Ovary (tissue), 7 donors: ENCODE measurements at regions not wholly inside any gene's neighbourhood (a gene's known extent, or its start where the extent isn't known, plus 50 kb on each side); places are given as distances from the start of the nearest gene placed in this dataset.

Experiments used
- DNase-seq, 5 donors: peaks; one replicate each; pipeline ENCODE4 v3.0.0-alpha.2; 2019 to 2020
- H3K27ac ChIP-seq, 2 donors: fragments of 200-600 bp; one replicate each; pipeline versions ENCODE4 v1.5.1 to v1.8.0; 2019 to 2022
- H3K27me3 ChIP-seq: fragments of 200-600 bp; one replicate; pipeline ENCODE4 v1.8.0; 2022
- H3K36me3 ChIP-seq: fragments of 200-600 bp; sonication (generic); one replicate; pipeline ENCODE4 v1.5.1; 2019
- H3K4me1 ChIP-seq: one replicate; pipeline ENCODE4 v1.8.1; 2013; ENCODE audit warnings: mild to moderate bottlenecking, moderate library complexity; ENCODE audit not compliant: insufficient read depth
- H3K4me3 ChIP-seq: fragments of 200-600 bp; sonication (generic); one replicate; pipeline ENCODE4 v1.5.1; 2017
- H3K9me3 ChIP-seq, 2 donors: fragments of 200-600 bp in 1 of 2; sonication (generic) in 1 of 2; one replicate each; pipeline versions ENCODE4 v1.5.1 to v1.8.1; 2013 to 2019; ENCODE audit warnings: mild to moderate bottlenecking in 1 of 2, moderate library complexity in 1 of 2
- CTCF ChIP-seq, 3 donors: fragments of 450-650 bp in 2 of 3; fragments of 200-600 bp in 1 of 3; IDR thresholded peaks; one replicate each; pipeline versions ENCODE4 v1.5.1 to v1.8.0; 2016 to 2022; ENCODE audit warnings: antibody characterized with exemption in 3 of 3, mild to moderate bottlenecking in 1 of 3
- EP300 ChIP-seq: sonication (generic); formaldehyde crosslinking; IDR thresholded peaks from one replicate; pipeline ENCODE4 v1.6.1; 2017; ENCODE audit warnings: antibody characterized with exemption
- POLR2A ChIP-seq: fragments of 450-650 bp; IDR thresholded peaks from one replicate; pipeline ENCODE4 v1.6.1; 2017; ENCODE audit warnings: antibody characterized with exemption, mild to moderate bottlenecking, moderate library complexity
- WGBS, 3 donors: extraction: QIAGEN DNeasy Blood & Tissue Kit in 1 of 3; methylation state at CpG; one replicate each; pipeline versions ENCODE4 v1.1.5 to v1.1.7; 2013 to 2017; 5-methylcytosine and 5-hydroxymethylcytosine counted together
- intact Hi-C, 4 donors: fragments of 100-400 bp; cut with DNase I; formaldehyde crosslinking; loops; one replicate each; pipeline versions ENCODE4 v1.11.0 to v1.15.1; 2022 to 2023
- donor health status: DM: no; HTN: no; CAD: no; lungs with moderate emphysema.
- donor health status: DM: no; HTN: no; CAD: no.
- donor health status: Bipolar disorder and iron deficiency.
- donor health status: DM: no; HTN: no; CAD: no.
- donor health status: DM: yes; HTN: yes; CAD: no.

GRCh38 chr6:51514748-51515402 is 572.5 kb downstream of the PKHD1 start:
- Histone ChIP-seq H3K4me1 (no peaks in the 10 kb centered on the region), H3K4me3 (no peak overlapping the region), H3K27ac (no peak overlapping the region), H3K9me3 (no peaks in the 10 kb centered on the region), H3K36me3 (no peaks in the 10 kb centered on the region), H3K27me3 (no peaks in the 10 kb centered on the region)
- 34 to 45% (median 35%) methylated on average over 1 of the region's 1 CpG for WGBS, 3 donors
- intact Hi-C loops, result no loop called here
- no peak for DNase-seq
- no peak for TF ChIP-seq EP300
- no peak for TF ChIP-seq POLR2A

- 90 to 94% (median 93%) methylated on average over 3 of the region's 3 CpGs for WGBS, 3 donors
- no peak for DNase-seq
- Histone ChIP-seq H3K4me3 (no peak overlapping the region), H3K27me3 (no peaks in the 10 kb centered on the region), H3K9me3 (no peaks in the 10 kb centered on the region), H3K36me3 (no peaks in the 10 kb centered on the region), H3K27ac (no peak overlapping the region), H3K4me1 (no peaks in the 10 kb centered on the region)
- intact Hi-C loops, result no loop called here
- TF ChIP-seq POLR2A, result no peak
- TF ChIP-seq EP300, result no peak
- TF ChIP-seq CTCF (IDR thresholded peaks at IDR 0.05), result no peak
These were observed 561.4 kb downstream of the PKHD1 start for GRCh38 chr6:51526049-51526448.

- Histone ChIP-seq H3K27ac (no peak overlapping the region), H3K4me3 (no peak overlapping the region), H3K9me3 (no peaks in the 10 kb centered on the region), H3K4me1 (no peaks in the 10 kb centered on the region), H3K27me3 (no peaks in the 10 kb centered on the region), H3K36me3 (no peaks in the 10 kb centered on the region)
- TF ChIP-seq POLR2A (no peak), EP300 (no peak), CTCF (IDR thresholded peaks at IDR 0.05) (no peak)
- 64 to 95% (median 92%) methylated on average over 4 to 5 of the region's 5 CpGs for WGBS, 3 donors
- intact Hi-C loops, result no loop called here
- DNase-seq, result no peak
These were observed 560.5 kb downstream of the PKHD1 start for GRCh38 chr6:51526922-51527321.

- no peaks in the 10 kb centered on the region for H3K4me1 ChIP-seq
- no peak for TF ChIP-seq CTCF (IDR thresholded peaks at IDR 0.05)
- no peak for TF ChIP-seq POLR2A
- TF ChIP-seq EP300, result no peak
- 80 to 87% (median 81%) methylated on average over 1 of the region's 1 CpG for WGBS, 3 donors
These were observed 558.9 kb downstream of the PKHD1 start for GRCh38 chr6:51528556-51528955.

GRCh38 chr6:51529240-51529639 is 558.2 kb downstream of the PKHD1 start:
- intact Hi-C loops, result no loop called here
- TF ChIP-seq POLR2A (no peak), EP300 (no peak), CTCF (IDR thresholded peaks at IDR 0.05) (no peak)
- WGBS, 3 donors, result 69 to 81% (median 75%) methylated on average over 1 of the region's 1 CpG

More at GRCh38 chr6:51528556-51528955, 558.9 kb downstream of the PKHD1 start:
- Histone ChIP-seq H3K4me3 (no peak overlapping the region), H3K9me3 (no peaks in the 10 kb centered on the region), H3K36me3 (no peaks in the 10 kb centered on the region), H3K27me3 (no peaks in the 10 kb centered on the region), H3K27ac (no peak overlapping the region)
- no peak for DNase-seq
- intact Hi-C loops, result no loop called here

More at GRCh38 chr6:51529240-51529639, 558.2 kb downstream of the PKHD1 start:
- Histone ChIP-seq H3K9me3 (no peaks in the 10 kb centered on the region), H3K36me3 (no peaks in the 10 kb centered on the region), H3K4me3 (no peak overlapping the region), H3K4me1 (no peaks in the 10 kb centered on the region), H3K27ac (no peak overlapping the region), H3K27me3 (no peaks in the 10 kb centered on the region)
- no peak for DNase-seq
